Pulmonary artery endothelial cell (primary cell): ENCODE measurements at regions not wholly inside any gene's neighbourhood (a gene's known extent, or its start where the extent isn't known, plus 50 kb on each side); places are given as distances from the start of the nearest gene placed in this dataset.
"Not testable (repeated sequence)": the region's sequence is repeated elsewhere in the genome, so short reads cannot be mapped to it uniquely, and the experiment has no call there.

Experiments
- DNase-seq: peaks from one replicate; pipeline ENCODE4 v3.0.0-alpha.2; 2011; ENCODE audit warnings: low read depth, low spot score

DNA sequence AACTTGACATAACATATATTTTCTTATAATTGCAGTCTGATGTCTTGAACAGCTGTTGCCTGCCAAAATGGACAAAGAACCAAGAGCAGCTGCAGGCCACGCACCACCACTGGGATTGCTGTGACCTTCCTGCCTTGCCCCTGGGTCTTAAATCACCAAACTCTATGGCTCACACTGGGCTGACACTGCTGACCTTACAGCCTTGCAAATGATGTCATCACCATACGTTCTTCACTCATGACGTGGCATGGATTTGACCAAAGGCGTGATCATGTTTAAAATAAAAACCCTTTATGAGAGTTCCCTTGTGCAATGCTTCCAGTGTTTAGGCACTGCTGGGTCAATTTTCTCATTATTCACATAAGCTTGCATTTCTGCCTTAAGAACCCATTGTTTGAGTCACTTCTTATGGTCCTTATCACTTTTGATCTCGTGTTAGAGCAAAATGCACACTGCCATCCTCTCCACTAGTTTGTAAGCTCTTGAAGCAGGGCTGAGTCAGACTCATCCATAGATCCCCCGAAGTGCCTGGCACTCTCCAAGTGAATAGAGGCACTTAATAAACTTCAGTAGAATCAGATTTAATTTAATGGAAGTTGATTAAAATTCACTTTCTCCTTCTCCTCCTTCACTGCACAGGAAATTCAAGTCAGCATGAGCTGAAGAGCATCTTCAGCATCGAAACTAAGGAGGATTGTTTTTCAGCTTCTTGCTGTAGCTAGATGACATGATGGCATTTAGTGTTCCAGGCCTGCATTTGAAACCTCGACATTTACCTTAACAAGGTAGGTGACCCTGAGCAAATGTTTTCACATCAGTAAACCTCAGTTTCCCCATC is 132.4 kb upstream of the PZP start:
- DNase-seq, result no peak

DNA sequence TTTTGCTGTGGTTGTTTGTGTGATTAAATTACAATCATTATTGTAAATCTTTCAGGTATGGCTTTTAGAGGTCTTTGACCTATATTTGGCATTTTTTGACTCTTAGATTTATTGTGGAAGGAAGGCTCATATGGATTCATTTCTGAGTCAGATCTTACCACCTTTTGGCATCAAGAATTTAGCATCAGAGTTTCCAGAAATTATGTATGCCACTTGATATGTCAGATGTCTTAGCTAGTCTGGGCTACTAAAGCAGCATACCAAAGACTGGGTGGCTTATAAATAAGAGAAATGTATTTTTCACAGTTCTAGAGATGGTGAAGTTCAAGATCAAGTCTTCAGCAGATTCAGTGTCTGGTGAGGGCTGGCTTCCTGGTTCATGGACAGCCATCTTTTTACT is 129.5 kb upstream of the PZP start:
- DNase-seq, result no peak

DNA sequence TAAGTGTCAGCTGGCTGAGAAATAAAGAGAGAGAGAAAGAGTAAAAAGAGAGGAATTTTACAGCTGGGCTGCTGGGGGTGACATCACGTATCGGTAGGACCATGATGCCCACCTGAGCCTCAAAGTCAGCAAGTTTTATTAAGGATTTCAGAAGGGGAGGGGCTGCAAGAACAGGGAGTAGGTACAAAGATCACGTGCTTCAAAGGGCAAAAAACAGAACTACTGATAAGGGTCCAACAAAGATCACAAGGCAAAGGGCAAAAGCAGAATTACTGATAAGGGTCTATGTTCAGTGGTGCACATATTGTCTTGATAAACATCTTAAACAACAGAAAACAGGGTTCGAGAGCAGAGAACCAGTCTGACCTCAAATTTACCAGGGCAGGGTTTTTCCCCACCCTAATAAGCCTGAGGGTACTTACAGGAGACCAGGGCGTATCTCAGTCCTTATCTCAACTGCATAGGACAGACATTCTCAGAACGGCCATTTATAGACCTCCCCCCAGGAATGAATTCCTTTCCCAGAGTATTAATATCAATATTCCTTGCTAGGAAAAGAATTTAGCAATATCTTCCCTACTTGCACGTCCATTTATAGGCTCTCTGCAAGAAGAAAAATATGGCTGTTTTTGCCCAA is 128.3 kb upstream of the PZP start:
- not testable (repeated sequence) for DNase-seq

GRCh38 chr12:9335867-9336266 is 127.7 kb upstream of the PZP start:
- DNase-seq, result no peak

GRCh38 chr12:9334964-9335363 is 126.8 kb upstream of the PZP start:
- no peak for DNase-seq

DNA sequence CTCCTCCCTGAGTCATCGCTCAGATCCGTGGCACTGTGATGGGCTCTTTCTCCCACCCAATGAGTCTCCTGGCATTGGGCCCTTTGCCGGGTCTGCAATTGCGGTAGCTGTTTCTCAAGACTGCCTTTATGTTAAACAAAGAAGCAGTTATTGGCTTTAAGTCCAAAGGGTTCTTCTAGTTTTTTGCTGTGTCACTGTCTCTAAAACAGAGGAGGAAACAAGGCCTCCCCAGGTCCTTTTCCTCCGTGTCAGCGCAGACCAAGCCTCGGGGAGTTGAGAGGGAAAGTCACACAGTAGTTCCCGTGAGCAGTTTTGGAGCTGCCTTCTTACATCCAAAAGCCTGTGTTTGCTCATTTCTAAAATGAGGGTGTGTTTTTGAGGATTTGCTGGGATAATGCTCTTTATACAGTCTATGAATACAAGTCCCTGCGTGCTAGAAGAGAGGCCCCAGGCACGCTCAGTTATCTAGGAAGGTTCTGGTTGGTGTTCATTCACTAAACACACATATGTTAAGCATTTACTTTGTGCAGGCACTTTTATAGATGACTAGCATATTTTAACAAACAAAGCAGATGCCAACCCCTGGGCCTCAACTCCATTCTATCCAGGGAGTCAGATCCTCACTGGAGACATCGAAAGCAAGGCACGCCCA is 126.0 kb upstream of the PZP start:
- no peak for DNase-seq

GRCh38 chr12:9333161-9333560 is 125.0 kb upstream of the PZP start:
- no peak for DNase-seq

DNA sequence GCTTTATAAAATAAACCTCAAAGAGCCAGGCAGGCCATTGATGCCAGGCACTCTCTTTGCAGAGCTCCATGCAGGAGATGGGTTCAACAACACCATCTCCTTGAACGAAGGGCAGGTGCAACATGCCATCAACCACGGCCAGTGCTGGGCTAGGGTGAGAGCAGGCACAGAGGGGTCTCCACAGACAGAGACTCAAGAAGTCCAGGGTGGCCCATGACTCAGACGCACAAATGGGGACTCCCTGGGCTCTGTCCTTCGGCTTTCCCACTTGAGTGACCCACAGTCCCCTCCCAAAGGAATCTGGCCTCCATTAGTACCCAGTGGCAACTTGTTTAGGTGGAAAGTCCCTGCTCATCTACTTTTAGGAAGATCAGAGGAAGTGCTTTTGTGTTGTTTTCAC is 124.4 kb upstream of the PZP start:
- no peak for DNase-seq

DNA sequence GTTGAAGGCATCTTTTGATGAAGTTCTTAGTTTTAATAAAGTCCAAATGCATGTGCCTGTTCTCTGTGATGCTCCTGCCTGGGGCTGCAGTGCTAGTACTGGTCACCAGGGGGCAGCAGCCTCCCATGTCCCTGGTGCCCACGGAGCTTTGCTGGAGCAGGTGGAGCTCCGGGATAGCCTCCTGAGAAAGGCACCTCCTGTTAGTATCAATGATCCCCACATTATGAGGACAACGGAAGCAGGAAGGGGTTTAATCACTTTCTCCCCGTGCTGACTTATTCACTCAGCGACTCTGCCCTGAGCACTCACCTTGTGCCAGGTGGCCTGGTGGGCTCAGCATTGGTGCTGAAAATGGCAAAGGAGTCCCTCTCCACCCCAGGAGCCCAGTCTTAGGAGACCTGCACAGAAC is 123.0 kb upstream of the PZP start:
- DNase-seq, result no peak

GRCh38 chr12:9329019-9329418 is 120.8 kb upstream of the PZP start:
- no peak for DNase-seq

- DNase-seq, result no peak
Observed at GRCh38 chr12:9328065-9328464, 119.9 kb upstream of the PZP start.

DNA sequence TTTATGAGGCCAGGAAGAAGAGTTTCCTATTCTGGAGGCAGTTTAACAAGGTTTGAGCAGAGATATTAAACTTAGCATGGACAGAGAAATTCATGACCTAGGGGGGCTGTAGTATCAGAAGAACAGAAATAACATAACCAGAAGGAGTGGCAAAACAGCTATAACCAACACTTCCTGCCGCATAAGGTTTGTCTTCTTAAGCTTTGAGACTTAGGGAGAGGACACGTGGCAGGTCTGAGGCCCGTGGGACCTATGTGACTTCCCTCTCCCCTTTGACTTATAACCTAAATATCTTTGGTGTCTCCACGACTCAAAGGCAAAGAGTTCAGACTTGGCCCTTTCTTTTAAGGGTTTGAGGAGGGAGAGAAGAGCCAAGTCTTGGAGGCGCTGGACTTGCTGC is 119.1 kb upstream of the PZP start:
- no peak for DNase-seq

GRCh38 chr12:9326849-9327248 is 118.7 kb upstream of the PZP start:
- DNase-seq, result not testable (repeated sequence)

DNA sequence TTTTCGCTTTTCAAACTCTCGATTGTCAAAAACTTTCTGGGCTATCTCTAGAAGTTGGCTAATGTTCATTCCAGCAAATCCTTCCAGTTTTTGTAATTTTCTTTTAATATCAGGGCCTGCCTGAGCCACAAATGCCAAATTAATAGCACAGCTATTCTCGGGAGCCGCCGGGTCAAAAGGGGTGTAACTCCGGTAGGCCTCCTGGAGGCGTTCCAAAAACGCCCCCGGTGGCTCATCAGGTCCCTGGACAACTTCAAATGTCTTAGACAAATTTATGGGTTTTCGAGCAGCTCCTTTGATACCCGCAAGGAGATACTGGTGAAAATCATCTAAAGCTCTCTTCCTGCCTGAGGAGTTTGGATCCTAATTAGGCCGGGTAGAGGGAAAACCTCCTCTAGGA is 117.9 kb upstream of the PZP start:
- no peak for DNase-seq

DNA sequence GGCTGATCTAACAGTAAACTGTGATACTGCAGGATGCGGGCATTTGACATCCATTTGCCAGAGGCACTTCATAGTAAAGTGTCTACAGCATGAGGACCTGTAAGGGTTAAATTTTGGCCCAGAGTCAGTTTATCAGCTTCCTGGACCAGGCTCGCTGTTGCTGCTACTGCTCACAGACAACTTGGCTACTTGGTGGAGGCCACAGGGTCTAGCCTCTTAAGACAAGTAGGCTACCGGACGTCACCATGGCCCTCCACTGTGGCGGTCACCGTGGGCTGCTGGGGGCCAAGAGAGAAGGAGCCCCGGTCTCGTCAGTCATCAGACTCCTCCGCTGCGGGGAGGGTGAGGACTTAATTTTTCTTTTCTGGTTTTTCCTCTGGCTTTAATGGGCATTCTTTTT is 117.3 kb upstream of the PZP start:
- no peak for DNase-seq

DNA sequence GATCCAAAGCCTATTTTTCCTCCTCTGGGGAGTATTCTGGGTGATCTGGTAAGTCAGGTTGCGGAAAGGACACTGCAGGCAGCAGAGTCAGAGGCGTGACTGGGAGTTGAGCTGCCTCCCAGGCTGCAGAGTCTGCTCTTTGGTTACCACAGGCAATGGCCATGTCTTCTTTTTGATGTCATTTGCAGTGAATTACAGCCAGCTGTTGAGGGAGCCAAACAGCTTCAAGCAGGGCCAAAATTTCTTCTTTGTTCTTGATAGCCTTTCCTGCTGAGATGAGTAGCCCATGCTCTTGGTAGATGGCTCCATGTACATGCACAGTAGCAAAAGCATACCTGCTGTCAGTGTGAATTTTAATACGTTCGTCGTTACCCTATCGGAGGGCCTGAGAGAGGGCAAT is 116.6 kb upstream of the PZP start:
- no peak for DNase-seq

- no peak for DNase-seq
Observed at GRCh38 chr12:9323144-9323681, 115.0 kb upstream of the PZP start.

DNA sequence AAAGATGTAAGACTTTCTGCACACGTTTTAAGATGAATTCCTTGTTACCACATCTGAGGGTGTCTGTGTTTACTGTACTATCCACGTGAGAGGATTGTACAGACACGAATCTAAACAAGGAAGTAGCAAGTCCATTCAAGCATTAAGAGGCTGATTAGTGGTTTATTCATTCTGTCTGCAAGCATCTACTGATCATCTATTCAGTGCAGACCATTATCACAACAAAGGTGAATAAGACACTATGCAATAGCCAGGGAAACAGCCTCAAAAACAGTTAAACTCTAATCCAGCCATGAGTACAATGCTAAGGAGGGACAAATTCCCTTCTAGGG is 111.6 kb upstream of the PZP start:
- no peak for DNase-seq

GRCh38 chr12:9319044-9319841 is 111.0 kb upstream of the PZP start:
- no peak for DNase-seq

DNA sequence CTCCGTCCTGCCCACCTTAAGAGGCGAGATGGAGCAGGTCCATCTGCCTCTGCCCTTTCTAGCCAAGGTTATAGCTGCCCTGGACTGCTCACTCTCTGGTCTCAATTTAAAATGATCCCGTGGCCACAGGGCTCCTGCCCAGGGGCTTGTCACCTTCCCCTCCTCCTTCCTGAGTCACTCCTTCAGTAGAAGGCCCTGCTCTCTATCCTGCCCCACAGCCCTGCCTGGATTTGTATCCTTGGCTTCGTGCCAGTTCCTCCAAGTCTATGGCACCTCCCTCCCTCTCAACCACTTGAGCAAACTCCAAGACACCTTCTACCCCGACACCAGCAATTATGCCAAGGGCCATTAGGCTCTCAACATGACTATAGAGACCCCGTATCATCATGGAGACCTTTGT is 105.3 kb upstream of the PZP start:
- not testable (repeated sequence) for DNase-seq
